H1 (cell line): ENCODE measurements at regions not wholly inside any gene's neighbourhood (a gene's known extent, or its start where the extent isn't known, plus 50 kb on each side); places are given as distances from the start of the nearest gene placed in this dataset.

ENCODE experiments used
- CTCF ChIA-PET: fragments of 300-600 bp; sonication (Branson Sonifier 250); formaldehyde crosslinking; loops from one replicate; lab custom pipeline; 2021; ENCODE audit not compliant: partially characterized antibody; lab: Charles Lee
- POLR2A ChIA-PET: fragments of 300-600 bp; sonication (Branson Sonifier 250); formaldehyde crosslinking; loops from one replicate; lab custom pipeline; 2021; ENCODE audit warnings: inconsistent platforms; ENCODE audit not compliant: partially characterized antibody; lab: Charles Lee
- DNase-seq, 2 experiments: peaks; one replicate each; pipeline versions ENCODE4 v3.0.0 to v3.0.0-alpha.2; 2010 to 2022; ENCODE audit warnings: low spot score in 2 of 2, low read depth in 1 of 2, mixed read lengths in 1 of 2
- FAIRE-seq: peaks from 2 replicates; lab custom pipeline; 2011; peaks lifted over from hg19 to GRCh38; lab: Jason Lieb, UNC
- H2AFZ ChIP-seq: 2 replicates; pipeline ENCODE4 v1.8.1; 2012; ENCODE audit warnings: low read length, inconsistent platforms
- H2AK5ac ChIP-seq: 2 replicates; pipeline ENCODE4 v1.6.1; 2013; ENCODE audit warnings: low read depth, low read length
- H2BK120ac ChIP-seq: replicated peaks from 2 replicates; pipeline ENCODE3; 2013; ENCODE audit warnings: low read depth, low read length, inconsistent platforms
- H2BK12ac ChIP-seq: 2 replicates; pipeline ENCODE4 v1.6.1; 2013; ENCODE audit warnings: low read depth, low read length
- H2BK15ac ChIP-seq: 2 replicates; pipeline ENCODE4 v1.6.1; 2013; ENCODE audit warnings: low read length
- H2BK20ac ChIP-seq: 2 replicates; pipeline ENCODE4 v1.6.1; 2013; ENCODE audit warnings: low read length
- H2BK5ac ChIP-seq: 2 replicates; pipeline ENCODE4 v1.6.1; 2013; ENCODE audit warnings: low read depth, low read length
- H3K14ac ChIP-seq: 2 replicates; pipeline ENCODE4 v1.6.1; 2013; ENCODE audit warnings: inconsistent platforms; ENCODE audit not compliant: insufficient read length
- H3K18ac ChIP-seq: 2 replicates; pipeline ENCODE4 v1.6.1; 2013; ENCODE audit warnings: low read length; ENCODE audit errors: extremely low read depth
- H3K23ac ChIP-seq: 2 replicates; pipeline ENCODE4 v1.6.1; 2013; ENCODE audit warnings: inconsistent platforms; ENCODE audit not compliant: insufficient read length
- H3K23me2 ChIP-seq: 2 replicates; pipeline ENCODE4 v1.6.1; 2013; ENCODE audit warnings: low read depth, low read length
- H3K27ac ChIP-seq: 2 replicates; pipeline ENCODE4 v1.6.1; 2011; ENCODE audit warnings: low read depth, low read length, inconsistent platforms
- H3K27me3 ChIP-seq, 4 experiments: replicated peaks in 1 of 4; 1 replicate in 1 of 4; 2 replicates in 3 of 4; pipeline versions ENCODE4 v1.6.1 to v1.8.1; 2011 to 2013; ENCODE audit warnings: low read length in 3 of 4, mild to moderate bottlenecking in 3 of 4, inconsistent platforms in 2 of 4, mixed read lengths in 2 of 4, moderate library complexity in 1 of 4; ENCODE audit not compliant: control insufficient read depth in 3 of 4, insufficient read depth in 3 of 4; ENCODE audit errors: extremely low read depth in 1 of 4
- H3K36me3 ChIP-seq, 4 experiments: 2 replicates each; pipeline versions ENCODE4 v1.6.1 to v1.8.1; 2011 to 2013; ENCODE audit warnings: mild to moderate bottlenecking in 4 of 4, low read length in 3 of 4, moderate library complexity in 2 of 4, control low read depth in 1 of 4, inconsistent platforms in 1 of 4; ENCODE audit not compliant: insufficient read depth in 4 of 4, control insufficient read depth in 2 of 4
- H3K4ac ChIP-seq: replicated peaks from 2 replicates; pipeline ENCODE3; 2013; ENCODE audit warnings: low read length, low read depth, mixed read lengths, inconsistent platforms; ENCODE audit not compliant: insufficient read length
- H3K4me1 ChIP-seq, 4 experiments: replicated peaks in 1 of 4; 1 replicate in 1 of 4; 2 replicates in 3 of 4; pipeline versions ENCODE4 v1.6.1 to v1.8.1; 2011 to 2013; ENCODE audit warnings: low read length in 3 of 4, inconsistent platforms in 2 of 4, mixed read lengths in 1 of 4; ENCODE audit not compliant: insufficient read depth in 4 of 4, control insufficient read depth in 3 of 4
- H3K4me2 ChIP-seq, 2 experiments: 2 replicates each; pipeline versions ENCODE4 v1.6.1 to v1.8.1; 2011 to 2013; ENCODE audit warnings: low read depth in 2 of 2, low read length in 2 of 2, control low read depth in 1 of 2, inconsistent platforms in 1 of 2, mild to moderate bottlenecking in 1 of 2; ENCODE audit not compliant: insufficient read depth in 1 of 2
- H3K4me3 ChIP-seq, 4 experiments: fragments of 200-600, 300-600 bp in 1 of 4; sonication (generic), shearing (Covaris generic), sonication (Bioruptor Twin) in 1 of 4; 2 replicates each; pipeline versions ENCODE4 v1.5.1 to v1.8.1; 2011 to 2016; ENCODE audit warnings: low read length in 4 of 4, low read depth in 3 of 4, control low read depth in 2 of 4, inconsistent platforms in 2 of 4, mild to moderate bottlenecking in 2 of 4, mixed read lengths in 1 of 4, moderate library complexity in 1 of 4; ENCODE audit not compliant: insufficient read depth in 2 of 4; ENCODE audit errors: extremely low read depth in 1 of 4
- H3K56ac ChIP-seq: replicated peaks from 2 replicates; pipeline ENCODE3; 2013; ENCODE audit warnings: low read depth, mild to moderate bottlenecking, mixed read lengths, low read length, inconsistent platforms; ENCODE audit not compliant: insufficient read length
- H3K79me1 ChIP-seq: 2 replicates; pipeline ENCODE4 v1.6.1; 2013; ENCODE audit warnings: low read depth, low read length, control low read depth
- H3K79me2 ChIP-seq, 2 experiments: 2 replicates each; pipeline versions ENCODE4 v1.6.1 to v1.8.1; 2012 to 2013; ENCODE audit warnings: low read length in 2 of 2, mild to moderate bottlenecking in 2 of 2, inconsistent platforms in 1 of 2; ENCODE audit not compliant: insufficient read depth in 2 of 2, control insufficient read depth in 1 of 2
- H3K9ac ChIP-seq, 4 experiments: replicated peaks in 1 of 4; 1 replicate in 1 of 4; 2 replicates in 3 of 4; pipeline versions ENCODE4 v1.6.1 to v1.8.1; 2011 to 2013; ENCODE audit warnings: low read depth in 3 of 4, low read length in 3 of 4, control low read depth in 2 of 4, mild to moderate bottlenecking in 2 of 4, moderate library complexity in 2 of 4, inconsistent platforms in 1 of 4; ENCODE audit errors: extremely low read depth in 1 of 4
- H3K9me3 ChIP-seq, 2 experiments: 2 replicates each; pipeline versions ENCODE4 v1.6.1 to v1.8.1; 2012 to 2013; ENCODE audit warnings: mild to moderate bottlenecking in 2 of 2, moderate library complexity in 2 of 2, control low read depth in 1 of 2, inconsistent platforms in 1 of 2, low read depth in 1 of 2, low read length in 1 of 2, mixed read lengths in 1 of 2; ENCODE audit not compliant: insufficient read depth in 2 of 2
- H4K20me1 ChIP-seq, 2 experiments: replicated peaks in 1 of 2; 2 replicates each; pipeline versions ENCODE3 to v1.8.1; 2011 to 2013; ENCODE audit warnings: inconsistent platforms in 2 of 2, low read length in 2 of 2, mild to moderate bottlenecking in 1 of 2; ENCODE audit not compliant: insufficient read depth in 2 of 2, control insufficient read depth in 1 of 2
- H4K5ac ChIP-seq: 2 replicates; pipeline ENCODE4 v1.6.1; 2013; ENCODE audit warnings: low read length, low read depth, mixed read lengths, inconsistent platforms; ENCODE audit not compliant: insufficient read length
- H4K8ac ChIP-seq: 2 replicates; pipeline ENCODE4 v1.8.0; 2013; ENCODE audit warnings: mild to moderate bottlenecking, moderate library complexity, low read length, inconsistent platforms; ENCODE audit not compliant: insufficient read depth; ENCODE audit errors: extremely low read depth
- H4K91ac ChIP-seq: replicated peaks from 2 replicates; pipeline ENCODE3; 2013; ENCODE audit warnings: low read length, mixed read lengths, inconsistent platforms; ENCODE audit not compliant: insufficient read length
- EGR1 ChIP-seq: IDR thresholded peaks from 2 replicates; pipeline ENCODE4 v1.6.1; 2011; ENCODE audit warnings: low read depth, low read length, borderline replicate concordance
- EP300 ChIP-seq, 2 experiments: IDR thresholded peaks; 1 replicate in 1 of 2; 2 replicates in 1 of 2; pipeline ENCODE4 v1.6.1; 2011 to 2012; ENCODE audit warnings: low read depth in 2 of 2, low read length in 2 of 2, mild to moderate bottlenecking in 2 of 2, borderline replicate concordance in 1 of 2, inconsistent platforms in 1 of 2, moderate library complexity in 1 of 2
- FOSL1 ChIP-seq: IDR thresholded peaks from 2 replicates; pipeline ENCODE4 v1.6.1; 2011; ENCODE audit warnings: mild to moderate bottlenecking, low read depth, low read length, moderate library complexity; ENCODE audit not compliant: insufficient read depth
- POLR2A ChIP-seq, 2 experiments: IDR thresholded peaks; 1 replicate in 1 of 2; 2 replicates in 1 of 2; pipeline ENCODE4 v1.6.1; 2011; ENCODE audit warnings: low read depth in 2 of 2, low read length in 2 of 2, mild to moderate bottlenecking in 2 of 2; ENCODE audit errors: control extremely low read depth in 1 of 2
- SAP30 ChIP-seq: fragments of 300-600 bp; sonication (generic); IDR thresholded peaks from 2 replicates; pipeline ENCODE4 v1.7.1; 2012; ENCODE audit warnings: low read length, moderate library complexity, mild to moderate bottlenecking, inconsistent platforms; ENCODE audit not compliant: insufficient read depth, insufficient replicate concordance
- WGBS, 2 experiments: shearing (Covaris generic) in 1 of 2; methylation state at CpG; one replicate each; pipeline versions ENCODE4 v1.1.6 to v1.1.7; 2013 to 2015; ENCODE audit warnings: low lambda C conversion rate in 2 of 2, mixed read lengths in 2 of 2, inconsistent platforms in 1 of 2, low coverage in 1 of 2, missing lambda C conversion rate in 1 of 2; ENCODE audit not compliant: insufficient replicate concordance in 2 of 2, insufficient coverage in 1 of 2, insufficient read length in 1 of 2; ENCODE audit errors: extremely low coverage in 1 of 2, missing lambda C conversion rate in 1 of 2; 5-methylcytosine and 5-hydroxymethylcytosine counted together

GRCh38 chr11:70556884-70557741 is 158.8 kb downstream of the CTTN start:
- H4K20me1 ChIP-seq: peaks cover 2 to 5% of the 10 kb centered on the region in 2 experiments
- no peak overlapping the region for H3K9ac ChIP-seq
- H4K5ac ChIP-seq: no peak overlapping the region
- no peak overlapping the region for H3K23ac ChIP-seq
- H4K8ac ChIP-seq: no peak overlapping the region
- no peaks in the 10 kb centered on the region for H3K23me2 ChIP-seq
- H2BK20ac ChIP-seq: no peak overlapping the region
- H2BK5ac ChIP-seq: no peak overlapping the region
- no peak overlapping the region for H3K4me3 ChIP-seq
- DNase-seq (no peak), FAIRE-seq (no peak)
- no peaks in the 10 kb centered on the region for H3K79me2 ChIP-seq
- no peak overlapping the region for H2BK120ac ChIP-seq
- no peaks in the 10 kb centered on the region; a peak in 1 of 7 replicates for H3K27me3 ChIP-seq
- ChIA-PET POLR2A (interaction anchor here (1.0 kb wide), 1 partner anchor 16 kb away, joined by 3 read pairs; no protein-coding TSS in a partner anchor), CTCF (interaction anchor here (0.8 to 2.8 kb wide), 6 partner anchors 10 to 130 kb away, joined by 3 to 9 read pairs (median 6); no protein-coding TSS in a partner anchor)
- no peak overlapping the region for H2BK15ac ChIP-seq
- 84% methylated on average over 8 of the region's 8 CpGs; no CpG with 5 or more reads in 1 of the 2 experiments for WGBS, 2 experiments
- no peak overlapping the region for H4K91ac ChIP-seq
- H3K9me3 ChIP-seq: no peaks in the 10 kb centered on the region
- no peak overlapping the region for H3K56ac ChIP-seq
- H2AK5ac ChIP-seq: no peak overlapping the region
- H3K4ac ChIP-seq: no peak overlapping the region
- TF ChIP-seq SAP30 (no peak), EP300 (IDR thresholded peaks at IDR 0.05; ENCODE audit: borderline replicate concordance in 1 of 2, low read depth in 2 of 2, low read length in 2 of 2) (no peak), EGR1 (no peak), FOSL1 (no peak), POLR2A (IDR thresholded peaks at IDR 0.05; ENCODE audit: control extremely low read depth in 1 of 2, low read depth in 2 of 2, low read length in 2 of 2) (no peak)
- H3K4me1 ChIP-seq: no peaks in the 10 kb centered on the region; a peak in 1 of 7 replicates
- H3K14ac ChIP-seq: no peak overlapping the region
- no peaks in the 10 kb centered on the region for H3K36me3 ChIP-seq
- peaks cover 2% of the 10 kb centered on the region; the same call in 1 of the 2 replicates for H3K79me1 ChIP-seq
- H2AFZ ChIP-seq: no peak overlapping the region
- H2BK12ac ChIP-seq: no peak overlapping the region
- H3K4me2 ChIP-seq: no peak overlapping the region
- H3K18ac ChIP-seq: peak overlapping the region; percentile 71; the same call in 1 of the 2 replicates
- H3K27ac ChIP-seq: no peak overlapping the region
